HCT116 (cell line): ENCODE measurements at regions not wholly inside any gene's neighbourhood (a gene's known extent, or its start where the extent isn't known, plus 50 kb on each side); places are given as distances from the start of the nearest gene placed in this dataset.

Source experiments
- CTCF ChIP-seq, 3 experiments: fragments of 200-600 bp in 1 of 3; sonication (generic) in 1 of 3; IDR thresholded peaks in 2 of 3; conservative IDR thresholded peaks in 1 of 3; 2 replicates each; pipeline ENCODE4 v1.5.1; 2012 to 2017; ENCODE audit warnings: low read depth in 2 of 3, low read length in 2 of 3, antibody characterized with exemption in 1 of 3, borderline replicate concordance in 1 of 3, control low read depth in 1 of 3, mild to moderate bottlenecking in 1 of 3, mixed read lengths in 1 of 3, mixed run types in 1 of 3, moderate library complexity in 1 of 3; ENCODE audit not compliant: insufficient read depth in 1 of 3
- EGR1 ChIP-seq: IDR thresholded peaks from 2 replicates; pipeline ENCODE4 v1.6.1; 2012; ENCODE audit warnings: low read depth
- EZH2phosphoT487 ChIP-seq: fragments of 200-600 bp; IDR thresholded peaks from 2 replicates; pipeline ENCODE4 v1.6.1; 2018; ENCODE audit warnings: antibody characterized with exemption, borderline replicate concordance
- POLR2AphosphoS5 ChIP-seq: IDR thresholded peaks from 2 replicates; pipeline ENCODE4 v1.6.1; 2011; ENCODE audit warnings: mild to moderate bottlenecking, low read depth, low read length, moderate library complexity

GRCh38 chr15:53884441-53884840 is 93.8 kb upstream of the UNC13C start:
- TF ChIP-seq POLR2AphosphoS5 = no peak
- no peak for TF ChIP-seq EGR1
- no peak for TF ChIP-seq CTCF (IDR thresholded peaks at IDR 0.05 in 2 of 3, conservative IDR thresholded peaks at IDR 0.05 in 1 of 3; ENCODE audit: borderline replicate concordance in 1 of 3, insufficient read depth in 1 of 3, low read depth in 2 of 3, low read length in 2 of 3)
- no peak for TF ChIP-seq EZH2phosphoT487
